A673 (cell line): ENCODE measurements at regions not wholly inside any gene's neighbourhood (a gene's known extent, or its start where the extent isn't known, plus 50 kb on each side); places are given as distances from the start of the nearest gene placed in this dataset.

ENCODE experiments used
- CTCF ChIP-seq: fragments of 300-800, 200-600 bp; sonication (generic); conservative IDR thresholded peaks from 2 replicates; pipeline ENCODE4 v1.5.1; 2017; ENCODE audit warnings: low read depth, mild to moderate bottlenecking, antibody characterized with exemption, low read length, moderate library complexity, mixed read lengths
- EZH2 ChIP-seq: fragments of 200-600 bp; sonication (generic); IDR thresholded peaks from 2 replicates; pipeline ENCODE4 v1.6.1; 2017; ENCODE audit warnings: borderline replicate concordance, low read depth, mild to moderate bottlenecking, mixed read lengths, antibody characterized with exemption, low read length; ENCODE audit not compliant: poor library complexity, severe bottlenecking

GRCh38 chr2:120865656-120866055, 130.0 kb downstream of the GLI2 start:
- TF ChIP-seq CTCF (no peak), EZH2 (no peak)
